HG03280 (cell line): ENCODE measurements at regions not wholly inside any gene's neighbourhood (a gene's known extent, or its start where the extent isn't known, plus 50 kb on each side); places are given as distances from the start of the nearest gene placed in this dataset.

Source experiments
- ATAC-seq: cut with Tn5 transposase; IDR thresholded peaks from one replicate; pipeline ENCODE4 v1.9.1; 2021; ENCODE audit warnings: mild to moderate bottlenecking, moderate library complexity; ENCODE audit not compliant: unreplicated experiment

DNA sequence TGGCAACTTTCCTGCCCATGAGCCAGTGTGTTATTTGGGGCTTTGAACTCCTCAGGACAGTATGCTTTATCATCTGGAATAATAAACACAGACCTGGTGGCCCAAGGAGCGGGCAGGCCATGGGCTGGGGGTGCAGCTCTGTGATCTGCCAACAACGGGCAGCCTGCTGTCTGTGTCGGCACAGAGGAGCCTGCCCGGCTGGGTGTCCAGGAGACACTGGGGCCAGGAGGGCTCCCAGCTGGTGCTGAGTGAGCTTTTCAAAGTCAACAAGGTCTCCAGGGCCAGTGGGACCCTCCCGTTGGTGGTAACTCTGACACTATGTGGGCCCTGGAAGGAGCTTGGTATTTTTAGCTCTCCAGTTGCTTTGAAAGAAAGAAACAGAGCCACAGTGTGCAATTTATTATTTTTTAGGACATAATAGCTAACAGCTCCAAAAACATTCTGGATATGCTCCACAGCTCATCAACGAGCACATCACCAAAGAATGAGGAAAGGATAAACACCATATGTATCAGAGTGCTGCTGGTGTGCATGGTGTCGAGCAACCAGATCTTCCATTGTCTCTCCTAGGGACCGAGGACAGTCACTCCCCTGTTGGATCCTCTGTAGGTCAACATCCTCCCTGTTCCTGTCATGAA lies 488.7 kb upstream of the USP24 start:
- ATAC-seq, result no peak

DNA sequence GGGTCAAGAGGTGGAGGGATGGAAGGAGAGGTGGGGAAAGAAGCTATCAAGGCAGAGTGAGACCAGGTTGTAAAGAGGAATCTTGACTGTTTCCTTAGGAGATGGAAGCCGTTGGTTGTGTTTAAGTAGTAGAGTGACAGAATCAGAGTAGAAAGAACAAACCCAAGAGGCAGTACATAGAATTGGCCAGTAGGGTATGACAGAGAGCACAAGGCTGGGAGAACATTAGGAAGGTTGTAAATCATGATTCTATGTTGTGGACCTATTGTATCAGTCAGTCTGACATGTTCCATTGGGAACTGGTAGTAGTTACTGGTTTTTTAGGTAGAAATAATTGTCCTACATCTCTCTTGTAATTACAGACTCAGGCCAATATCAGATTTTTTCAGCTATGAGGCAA lies 486.9 kb upstream of the USP24 start:
- no peak for ATAC-seq

DNA sequence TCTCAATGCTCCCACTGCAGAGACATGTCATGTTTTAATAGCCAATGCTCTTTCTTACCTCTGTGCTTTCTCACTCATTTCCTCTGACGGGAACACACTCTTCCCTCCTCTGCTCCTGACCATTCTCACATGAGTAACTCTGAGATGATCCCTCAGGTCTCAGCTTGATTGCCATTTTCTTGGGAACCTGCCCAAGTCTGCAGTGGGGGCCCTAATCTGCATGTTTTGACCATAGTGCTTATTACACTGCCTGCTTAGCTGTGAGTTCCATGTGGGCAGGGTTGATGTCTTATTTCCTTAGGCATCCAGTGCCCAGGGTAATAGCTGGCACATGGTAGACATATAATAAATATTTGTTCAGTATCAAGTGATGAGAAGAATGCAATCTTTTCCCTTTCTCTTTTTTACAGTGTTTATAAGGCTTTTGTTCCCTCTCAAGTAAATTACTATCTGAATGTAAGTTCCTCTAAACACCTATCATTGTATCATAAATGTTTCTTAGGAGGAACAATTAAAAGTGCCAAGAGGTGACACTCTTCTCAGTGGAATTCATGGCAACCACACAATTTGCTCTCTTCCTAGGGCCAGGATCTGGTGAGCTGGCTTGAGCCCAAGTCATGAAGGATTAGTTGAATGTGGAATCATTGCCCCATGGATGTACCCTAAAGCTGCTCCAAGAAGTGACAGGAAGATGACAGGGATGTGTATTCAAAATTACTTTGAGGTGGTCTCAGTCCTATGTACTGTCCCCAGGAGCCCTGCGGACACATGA lies 485.4 kb upstream of the USP24 start:
- no peak for ATAC-seq

DNA sequence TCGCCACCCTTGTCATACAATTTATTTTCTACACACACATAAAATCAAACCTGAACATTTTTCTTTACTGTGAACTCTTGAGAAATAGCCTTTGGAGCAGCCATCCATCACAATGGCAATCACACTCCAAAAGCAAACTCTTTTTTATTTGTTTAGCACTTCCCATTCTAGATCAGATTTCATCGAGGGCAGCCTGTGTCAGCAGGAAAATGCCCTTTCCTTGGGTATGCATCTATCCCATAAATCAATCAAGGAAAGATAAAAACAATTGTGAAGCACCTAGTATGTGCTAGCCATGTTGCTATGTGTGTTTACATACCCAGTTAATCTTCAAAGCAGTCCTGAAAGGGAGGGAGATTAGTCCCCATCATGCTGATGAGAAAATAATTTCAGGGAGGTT lies 484.1 kb upstream of the USP24 start:
- no peak for ATAC-seq

DNA sequence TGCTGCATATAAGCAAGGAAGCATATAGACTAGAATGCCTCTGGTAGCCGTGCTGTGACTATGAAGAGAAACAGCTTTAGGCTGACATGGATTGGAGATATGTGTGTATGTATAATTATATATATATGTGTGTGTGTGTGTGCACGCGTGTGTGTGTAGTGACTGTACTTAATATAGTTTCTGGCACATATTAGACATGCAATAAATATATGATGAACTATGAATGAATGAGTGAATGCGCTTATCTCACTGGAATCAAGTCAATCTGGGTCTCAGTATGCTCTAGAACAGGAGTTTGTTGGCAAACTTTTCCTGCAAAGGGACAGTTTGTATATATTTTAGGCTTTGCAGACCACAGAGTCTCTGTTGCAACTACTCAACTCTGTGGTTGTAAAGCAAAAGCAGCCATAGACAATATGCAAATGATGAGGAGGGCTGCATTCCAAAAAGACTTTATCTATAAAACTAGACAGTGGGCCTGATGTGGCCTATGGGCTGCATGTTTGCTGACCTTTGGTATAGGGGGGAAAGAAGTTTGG lies 482.9 kb upstream of the USP24 start:
- no peak for ATAC-seq

DNA sequence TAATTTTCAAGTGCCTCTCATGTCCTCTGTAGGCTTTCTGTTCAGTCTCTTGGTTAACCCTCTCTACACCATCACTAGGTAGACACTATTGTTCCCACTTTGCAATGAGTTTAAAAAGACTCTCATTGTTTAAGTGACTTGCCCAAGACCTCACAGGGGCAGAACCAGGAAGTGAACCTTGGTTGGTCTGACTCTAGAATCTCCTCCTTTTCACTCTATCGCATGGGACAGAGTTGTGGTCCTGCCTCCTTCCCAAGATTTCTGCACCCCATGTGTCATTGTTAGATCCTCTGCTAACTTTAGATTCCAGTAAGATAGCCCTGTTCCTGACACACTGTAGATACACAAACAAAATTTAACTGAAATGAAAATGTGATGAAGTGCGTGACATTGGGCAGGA lies 481.7 kb upstream of the USP24 start:
- ATAC-seq, result no peak

DNA sequence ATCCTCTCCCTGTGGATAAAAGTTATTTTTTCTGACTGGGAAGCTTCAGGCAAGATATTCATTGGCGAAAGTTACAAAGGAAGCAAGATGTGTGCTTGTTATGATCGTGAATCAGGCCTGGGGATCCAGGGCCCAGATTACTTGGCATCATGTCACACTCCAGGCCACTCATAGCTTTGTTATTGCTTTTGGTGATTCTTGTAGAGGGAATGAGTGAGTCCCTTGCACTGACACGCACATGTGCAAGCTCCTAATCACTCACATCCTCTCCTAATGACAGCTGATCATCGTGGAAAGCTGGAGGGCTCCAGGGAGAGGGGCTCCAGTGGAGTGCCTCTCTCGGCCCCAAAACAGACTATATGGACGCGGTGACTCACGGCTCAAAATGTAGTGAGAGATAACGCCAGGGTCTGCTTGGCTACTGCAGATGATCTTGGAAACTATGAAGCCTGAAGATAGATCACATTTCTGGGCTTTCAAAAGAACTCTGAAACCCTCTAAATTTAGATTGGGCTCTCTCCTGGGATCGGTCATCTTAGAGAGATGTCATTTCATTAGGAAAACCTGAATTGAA lies 481.1 kb upstream of the USP24 start:
- no peak for ATAC-seq

DNA sequence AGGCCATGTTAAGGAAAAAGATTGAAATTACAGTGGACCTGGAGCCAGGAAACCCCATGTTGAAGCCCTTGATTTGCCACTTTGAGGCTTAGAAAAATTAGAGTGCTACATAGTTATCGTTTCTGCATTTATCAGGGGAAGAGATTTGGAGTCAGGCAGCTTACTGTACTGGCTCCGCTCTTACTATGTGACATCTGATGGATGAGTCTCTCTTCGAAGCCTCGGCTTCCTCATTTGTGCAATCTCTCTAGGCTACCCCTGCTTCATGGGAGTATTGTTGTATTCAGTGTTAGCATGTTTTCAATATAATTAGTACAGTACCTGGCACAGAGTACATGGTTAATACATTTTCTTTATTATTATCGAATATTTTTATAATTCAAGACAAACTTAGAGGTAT lies 480.4 kb upstream of the USP24 start:
- no peak for ATAC-seq

DNA sequence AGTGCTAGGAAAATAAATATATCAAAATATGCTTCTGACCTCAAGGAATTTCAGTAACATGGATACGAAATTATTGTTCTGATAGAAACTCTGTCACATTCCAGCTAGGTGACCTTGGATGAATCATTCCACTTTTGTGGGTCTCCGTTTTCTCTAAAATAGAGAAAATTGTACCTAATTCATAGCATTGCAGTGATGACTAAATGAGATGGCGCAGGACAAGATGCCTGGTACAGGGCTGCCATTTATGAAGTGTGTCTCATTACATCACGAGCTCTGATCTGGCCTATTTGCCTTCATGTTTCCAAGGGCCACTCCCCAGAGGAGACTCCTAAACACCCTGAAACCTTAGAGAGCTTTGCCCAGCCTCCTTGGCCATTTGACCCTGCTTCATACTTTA lies 480.0 kb upstream of the USP24 start:
- ATAC-seq, result no peak

DNA sequence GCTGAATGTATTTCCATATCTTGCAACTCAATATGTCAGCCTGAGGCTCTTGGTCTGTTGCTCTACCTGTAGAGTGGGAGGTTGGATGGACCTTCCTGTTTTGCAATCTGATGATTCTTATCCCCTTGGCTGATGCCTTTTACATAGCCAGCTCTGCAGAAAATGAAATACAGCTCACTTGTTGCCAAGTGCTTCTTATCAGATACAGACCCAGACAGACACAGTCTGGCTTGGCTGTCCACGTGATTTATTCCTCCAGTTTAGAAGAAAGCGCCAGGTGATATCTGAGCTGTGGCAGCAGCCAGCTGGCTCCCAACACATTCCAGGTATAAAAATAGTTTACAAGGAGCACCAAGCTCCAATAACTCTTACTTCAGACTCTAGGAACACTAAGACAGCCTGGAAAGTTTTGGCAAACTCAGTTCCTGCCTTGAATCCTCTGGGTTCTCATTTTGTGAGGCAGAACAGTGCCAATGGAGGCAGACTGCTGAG lies 479.2 kb upstream of the USP24 start:
- ATAC-seq, result no peak

DNA sequence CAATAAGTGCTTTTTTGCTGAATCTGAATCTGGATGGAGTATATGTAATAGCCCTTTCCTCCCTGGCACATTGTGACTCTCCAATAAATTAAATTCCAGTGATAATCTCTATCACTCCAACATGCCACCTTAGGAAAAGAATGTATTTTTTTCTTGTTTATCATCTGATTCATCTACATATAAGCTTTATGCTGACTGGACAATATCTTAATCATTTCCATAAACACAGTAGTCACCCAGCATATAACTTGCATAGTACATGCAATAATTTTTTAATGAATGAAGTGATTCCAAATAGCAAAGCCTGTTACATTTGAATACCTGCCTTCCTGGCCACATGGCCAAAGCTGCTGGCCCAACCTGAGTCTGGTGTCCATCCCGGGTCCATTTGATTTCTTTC lies 477.6 kb upstream of the USP24 start:
- ATAC-seq, result no peak

DNA sequence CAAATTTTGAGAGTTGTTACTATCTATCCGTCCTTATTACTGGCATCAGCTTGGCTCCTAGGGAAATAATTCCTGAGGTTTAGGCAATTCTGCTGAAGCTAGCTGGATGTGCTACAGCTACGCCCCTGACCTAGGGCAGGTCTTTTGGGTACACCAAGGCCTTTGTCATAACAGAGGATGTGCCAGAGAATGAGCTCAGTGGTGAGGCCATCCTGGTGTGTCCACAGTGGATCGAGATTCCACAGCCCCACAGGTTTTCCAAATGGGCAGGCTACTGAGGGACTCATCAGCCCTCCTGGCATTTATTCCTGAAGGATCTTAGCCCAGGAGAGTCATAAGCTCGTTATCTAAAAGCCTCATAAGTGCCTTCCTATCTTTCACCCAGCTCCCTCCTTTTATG lies 475.2 kb upstream of the USP24 start:
- ATAC-seq, result no peak

DNA sequence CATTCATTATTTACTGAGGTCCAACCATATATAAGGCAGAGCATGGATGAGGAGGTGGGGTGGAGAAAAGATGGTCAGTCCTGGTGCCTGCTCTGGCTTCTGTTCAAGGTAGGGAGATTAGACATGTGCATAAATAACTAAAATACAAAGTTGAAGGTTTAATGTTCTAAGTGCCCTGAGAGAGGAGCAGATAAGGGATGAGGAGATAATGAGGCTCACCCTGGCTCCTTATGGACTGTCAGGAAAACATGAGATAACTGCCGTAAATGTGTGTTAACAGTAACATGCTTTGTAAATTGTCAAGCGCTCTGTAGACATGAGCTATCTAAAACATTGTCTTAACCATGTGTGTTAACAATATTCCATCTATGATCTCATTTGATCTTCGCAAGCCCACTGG lies 474.6 kb upstream of the USP24 start:
- ATAC-seq, result no peak

DNA sequence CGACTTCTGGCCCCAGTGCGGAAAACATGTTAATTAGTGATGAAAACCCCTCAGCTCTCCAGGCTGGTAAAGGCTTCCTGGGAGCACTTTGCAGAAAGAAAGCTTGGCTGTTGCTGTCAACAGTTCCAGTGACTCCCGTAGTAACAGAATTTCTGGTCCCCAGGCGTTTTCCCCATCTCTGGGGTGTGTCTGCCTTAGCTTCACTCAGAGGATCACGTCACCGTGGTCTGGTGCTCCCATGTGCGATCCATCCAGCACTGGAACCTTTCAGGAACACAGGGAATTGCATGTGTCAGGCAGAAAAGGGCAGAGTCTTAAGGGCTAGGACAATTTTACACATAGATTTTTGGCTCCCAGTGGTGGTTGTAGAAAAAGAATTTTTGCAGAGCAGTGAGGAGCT lies 470.4 kb upstream of the USP24 start:
- ATAC-seq, result no peak

DNA sequence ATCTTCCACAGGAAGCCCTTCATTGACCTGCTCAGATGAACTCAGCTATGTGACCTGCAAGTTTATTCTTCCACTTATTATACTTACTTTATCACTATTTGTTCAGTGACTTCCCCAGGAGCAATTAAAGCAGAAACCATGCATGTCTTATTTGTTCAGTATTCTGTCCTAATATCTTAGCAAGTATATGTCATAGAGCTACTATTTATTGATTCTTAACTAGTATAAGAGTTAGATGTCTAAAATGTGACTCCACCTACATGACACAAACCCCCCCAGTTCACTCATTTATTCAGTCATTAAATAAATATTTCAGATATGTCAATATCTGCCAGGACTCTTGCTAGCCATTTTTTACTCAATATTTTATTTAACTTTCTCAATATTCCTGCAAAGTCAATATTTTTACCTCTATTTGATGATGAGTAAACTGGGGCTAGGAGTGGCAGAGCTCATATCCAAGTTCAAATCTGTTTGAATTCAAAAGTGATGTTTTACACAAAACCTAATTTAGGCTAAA lies 469.0 kb upstream of the USP24 start:
- no peak for ATAC-seq

DNA sequence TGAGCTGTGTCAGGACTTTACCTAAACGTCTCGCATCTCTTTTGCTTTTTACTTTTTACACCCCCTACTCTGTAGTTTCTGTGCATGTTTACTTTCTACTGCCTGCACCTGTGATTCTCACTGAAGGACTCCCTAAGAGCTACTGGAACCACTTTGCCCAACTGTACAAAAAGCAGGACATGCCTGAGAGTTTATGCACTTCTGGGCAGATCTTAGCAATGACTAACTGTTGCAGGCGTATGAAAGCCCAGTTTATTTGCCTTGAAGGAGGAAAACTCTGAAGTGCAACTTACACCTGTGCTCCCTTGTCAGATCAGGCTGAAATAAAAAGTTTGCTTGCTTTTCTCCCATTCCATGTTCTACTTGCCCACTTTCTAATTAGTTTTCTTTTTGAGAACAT lies 467.0 kb upstream of the USP24 start:
- no peak for ATAC-seq

DNA sequence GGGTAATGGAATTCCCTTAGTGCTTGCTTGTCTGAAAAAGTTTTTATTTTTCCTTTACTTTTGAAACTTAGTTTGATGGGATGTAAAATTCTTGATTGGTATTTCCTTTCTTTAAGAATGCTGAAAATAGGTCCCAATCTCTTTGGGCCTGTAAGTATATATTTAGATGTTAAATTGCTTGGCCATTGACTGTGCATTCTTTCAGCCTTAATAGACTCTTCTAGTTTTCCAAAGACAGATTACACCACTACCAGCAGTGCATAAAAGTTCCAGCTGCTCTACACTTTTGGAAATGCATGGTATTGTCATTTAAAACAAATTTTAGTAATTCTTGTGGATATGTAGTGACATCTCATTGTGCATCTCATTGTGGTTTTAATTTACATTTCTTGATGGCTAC lies 464.8 kb upstream of the USP24 start:
- no peak for ATAC-seq

DNA sequence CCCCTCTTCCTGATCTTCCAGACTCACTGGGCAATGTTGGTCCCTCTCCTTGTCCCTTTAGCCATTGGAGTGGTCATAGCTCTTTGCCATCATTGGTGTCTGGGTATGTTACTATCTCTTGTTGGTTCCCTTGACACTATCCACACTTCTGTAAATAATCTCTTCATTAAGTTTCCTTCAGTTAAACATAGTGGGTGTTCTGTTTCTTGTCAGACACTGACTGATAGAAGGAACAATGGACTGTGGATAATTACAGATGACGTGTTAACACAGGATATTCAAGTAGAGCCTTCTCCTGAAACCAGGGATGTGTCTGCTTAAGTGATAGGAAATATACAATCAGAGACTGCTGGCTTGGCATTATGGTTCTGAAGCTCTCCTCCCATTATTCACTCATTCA lies 458.3 kb upstream of the USP24 start:
- ATAC-seq, result no peak

DNA sequence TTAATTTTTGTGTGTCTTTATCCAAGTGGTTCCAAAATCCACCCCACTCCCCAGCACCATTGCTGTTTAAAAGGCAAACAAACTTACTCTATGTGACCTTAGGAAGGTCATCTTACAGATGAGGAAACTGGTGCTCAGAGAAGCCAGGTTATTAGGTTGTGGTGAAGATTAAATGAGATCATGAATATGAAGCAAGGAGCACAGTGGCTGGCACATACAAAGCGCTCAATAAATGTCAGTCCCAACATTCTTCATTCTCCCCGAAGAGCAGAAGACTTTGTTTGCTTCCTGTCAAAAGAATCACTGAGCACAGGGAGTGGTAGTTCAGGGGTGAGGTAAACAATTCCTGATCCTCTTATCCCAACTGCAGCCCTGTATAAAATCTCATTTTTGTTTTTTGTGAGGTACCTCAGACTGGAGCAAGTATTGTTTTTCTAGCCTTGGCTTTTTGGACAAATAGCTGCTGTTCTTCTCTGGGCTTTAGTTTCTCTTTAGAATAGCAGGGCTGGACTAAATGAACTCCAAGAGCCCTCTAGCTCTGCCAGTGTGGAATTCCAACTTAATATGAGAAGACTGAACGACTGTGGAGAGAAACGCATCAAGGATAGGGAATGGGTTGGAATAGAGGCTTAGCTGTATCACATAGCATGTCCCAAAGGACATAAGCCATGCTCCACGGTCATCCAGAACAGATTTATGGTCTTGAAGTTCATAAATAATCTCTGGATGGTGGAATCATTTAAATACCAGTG lies 455.3 kb upstream of the USP24 start:
- ATAC-seq, result no peak

DNA sequence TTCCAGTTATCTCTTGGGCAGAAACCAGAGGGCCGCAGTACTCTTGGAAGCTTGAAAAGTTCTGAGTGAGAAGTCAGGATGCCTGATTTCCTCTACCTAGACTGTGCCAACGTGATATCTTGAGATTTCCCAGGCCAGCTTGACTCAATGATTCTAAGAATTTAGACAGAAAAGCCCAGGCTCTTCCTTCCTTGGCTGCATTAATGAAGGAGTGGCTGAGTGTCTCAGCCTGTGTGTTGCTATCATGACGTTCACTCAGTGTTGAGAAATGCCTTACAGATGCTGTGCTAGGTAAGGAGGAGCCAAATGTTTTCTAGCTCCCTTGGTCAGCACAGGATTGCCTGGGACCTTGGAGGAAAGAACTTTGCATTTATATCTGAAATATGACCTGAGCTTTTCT lies 454.1 kb upstream of the USP24 start:
- no peak for ATAC-seq

DNA sequence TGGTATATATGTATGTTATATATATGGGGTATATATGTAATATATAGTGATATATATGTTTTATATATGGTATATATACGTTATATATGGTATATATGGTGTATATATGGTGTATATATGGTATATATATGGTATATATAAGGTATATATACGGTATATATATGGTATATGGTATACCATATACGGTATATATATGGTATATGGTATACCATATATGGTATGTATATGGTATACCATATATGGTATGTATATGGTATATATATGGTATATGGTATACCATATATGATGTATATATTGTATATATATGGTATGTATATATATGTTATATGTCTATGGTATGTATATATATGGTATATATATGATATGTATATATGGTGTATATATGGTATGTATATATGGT lies 447.7 kb upstream of the USP24 start:
- ATAC-seq, result no peak
